ENCODE measurements at regions not wholly inside any gene's neighbourhood (a gene's known extent, or its start where the extent isn't known, plus 50 kb on each side); places are given as distances from the start of the nearest gene placed in this dataset.

DNA sequence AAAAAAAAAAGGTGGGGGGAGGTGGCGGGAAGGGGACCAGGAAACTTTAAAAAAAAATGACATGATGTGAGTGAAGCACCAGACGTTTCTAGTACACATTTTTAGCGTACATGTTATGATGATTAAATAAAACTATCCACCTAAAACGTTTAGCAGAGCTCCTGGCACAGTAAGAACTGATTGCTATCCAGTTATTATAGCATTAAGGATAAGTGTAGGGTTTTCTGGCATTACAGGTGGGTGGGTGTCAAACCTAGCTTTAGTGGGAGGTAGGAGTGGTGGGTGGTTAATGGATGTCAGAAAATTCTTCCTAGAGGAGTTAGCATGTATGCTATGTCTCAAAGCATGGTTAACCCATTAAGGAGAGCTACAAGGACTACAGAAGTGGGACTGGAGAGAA lies 2329.5 kb downstream of the MAT2B start (continued):
- TF ChIP-seq SRF (IDR thresholded peaks at IDR 0.05; ENCODE audit: low read depth in 2 of 2, low read length in 2 of 2) = no peak
- TF ChIP-seq CBFB (IDR thresholded peaks at IDR 0.05; ENCODE audit: low read depth) = no peak
- TF ChIP-seq, protein P1, sequence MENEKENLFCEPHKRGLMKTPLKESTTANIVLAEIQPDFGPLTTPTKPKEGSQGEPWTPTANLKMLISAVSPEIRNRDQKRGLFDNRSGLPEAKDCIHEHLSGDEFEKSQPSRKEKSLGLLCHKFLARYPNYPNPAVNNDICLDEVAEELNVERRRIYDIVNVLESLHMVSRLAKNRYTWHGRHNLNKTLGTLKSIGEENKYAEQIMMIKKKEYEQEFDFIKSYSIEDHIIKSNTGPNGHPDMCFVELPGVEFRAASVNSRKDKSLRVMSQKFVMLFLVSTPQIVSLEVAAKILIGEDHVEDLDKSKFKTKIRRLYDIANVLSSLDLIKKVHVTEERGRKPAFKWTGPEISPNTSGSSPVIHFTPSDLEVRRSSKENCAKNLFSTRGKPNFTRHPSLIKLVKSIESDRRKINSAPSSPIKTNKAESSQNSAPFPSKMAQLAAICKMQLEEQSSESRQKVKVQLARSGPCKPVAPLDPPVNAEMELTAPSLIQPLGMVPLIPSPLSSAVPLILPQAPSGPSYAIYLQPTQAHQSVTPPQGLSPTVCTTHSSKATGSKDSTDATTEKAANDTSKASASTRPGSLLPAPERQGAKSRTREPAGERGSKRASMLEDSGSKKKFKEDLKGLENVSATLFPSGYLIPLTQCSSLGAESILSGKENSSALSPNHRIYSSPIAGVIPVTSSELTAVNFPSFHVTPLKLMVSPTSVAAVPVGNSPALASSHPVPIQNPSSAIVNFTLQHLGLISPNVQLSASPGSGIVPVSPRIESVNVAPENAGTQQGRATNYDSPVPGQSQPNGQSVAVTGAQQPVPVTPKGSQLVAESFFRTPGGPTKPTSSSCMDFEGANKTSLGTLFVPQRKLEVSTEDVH (IDR thresholded peaks at IDR 0.05; ENCODE audit: low read depth, partially characterized antibody) = no peak
- TF ChIP-seq SUPT20H (IDR thresholded peaks at IDR 0.05; ENCODE audit: borderline replicate concordance, control insufficient read depth, low read depth, low read length) = no peak
- no peak for TF ChIP-seq BCL11A (IDR thresholded peaks at IDR 0.05; ENCODE audit: low read depth, low read length)

DNA sequence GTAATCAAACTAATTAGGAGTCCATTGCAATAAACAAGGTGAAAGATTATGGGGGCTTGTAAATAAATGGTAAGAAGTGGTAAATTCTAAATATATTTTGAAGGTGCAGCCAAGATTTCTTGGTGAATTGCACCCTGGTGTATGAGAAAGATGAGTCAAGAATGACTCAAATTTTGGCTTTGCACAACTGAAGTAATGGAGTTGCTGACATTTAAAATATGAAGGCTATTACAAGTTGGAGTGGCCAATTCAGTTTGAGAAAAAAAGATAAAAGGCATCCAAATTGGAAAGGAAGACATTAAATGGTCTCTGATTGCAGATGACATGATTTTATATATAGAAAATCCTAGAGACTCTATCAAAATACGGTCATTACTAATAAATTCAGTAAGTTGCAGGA lies 2330.6 kb downstream of the MAT2B start:
- no peak for TF ChIP-seq CHD4 (IDR thresholded peaks at IDR 0.05)
- no peak for TF ChIP-seq ZNF384 (IDR thresholded peaks at IDR 0.05; ENCODE audit: borderline replicate concordance, low read depth, low read length)
- TF ChIP-seq, protein P2, sequence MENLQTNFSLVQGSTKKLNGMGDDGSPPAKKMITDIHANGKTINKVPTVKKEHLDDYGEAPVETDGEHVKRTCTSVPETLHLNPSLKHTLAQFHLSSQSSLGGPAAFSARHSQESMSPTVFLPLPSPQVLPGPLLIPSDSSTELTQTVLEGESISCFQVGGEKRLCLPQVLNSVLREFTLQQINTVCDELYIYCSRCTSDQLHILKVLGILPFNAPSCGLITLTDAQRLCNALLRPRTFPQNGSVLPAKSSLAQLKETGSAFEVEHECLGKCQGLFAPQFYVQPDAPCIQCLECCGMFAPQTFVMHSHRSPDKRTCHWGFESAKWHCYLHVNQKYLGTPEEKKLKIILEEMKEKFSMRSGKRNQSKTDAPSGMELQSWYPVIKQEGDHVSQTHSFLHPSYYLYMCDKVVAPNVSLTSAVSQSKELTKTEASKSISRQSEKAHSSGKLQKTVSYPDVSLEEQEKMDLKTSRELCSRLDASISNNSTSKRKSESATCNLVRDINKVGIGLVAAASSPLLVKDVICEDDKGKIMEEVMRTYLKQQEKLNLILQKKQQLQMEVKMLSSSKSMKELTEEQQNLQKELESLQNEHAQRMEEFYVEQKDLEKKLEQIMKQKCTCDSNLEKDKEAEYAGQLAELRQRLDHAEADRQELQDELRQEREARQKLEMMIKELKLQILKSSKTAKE (IDR thresholded peaks at IDR 0.05; ENCODE audit: low read depth, poor library complexity, severe bottlenecking) = no peak

More for the DNA sequence above, 2330.6 kb downstream of the MAT2B start:
- Histone ChIP-seq H3K4me1 (ENCODE audit: control insufficient read depth, insufficient read depth, low read length) (no peaks in the 10 kb centered on the region), H3K4me3 (no peak overlapping the region), H4K20me1 (ENCODE audit: control insufficient read depth, insufficient read depth) (no peaks in the 10 kb centered on the region), H3K27me3 (replicated peaks in 1 of 2; ENCODE audit: control insufficient read depth in 2 of 2, insufficient read depth in 2 of 2, low read length in 1 of 2) (no peaks in the 10 kb centered on the region), H2AFZ (ENCODE audit: control insufficient read depth, low read depth, low read length) (no peak overlapping the region), H3K9ac (ENCODE audit: control insufficient read depth, insufficient read depth, low read length) (no peak overlapping the region), H3K9me3 (replicated peaks; ENCODE audit: control insufficient read depth, insufficient read depth, low read length) (no peaks in the 10 kb centered on the region), H3K4me2 (ENCODE audit: control insufficient read depth, insufficient read depth) (no peak overlapping the region), H3K36me3 (ENCODE audit: control insufficient read depth in 2 of 2, insufficient read depth in 2 of 2, low read length in 1 of 2) (no peaks in the 10 kb centered on the region), H3K27ac (ENCODE audit: control insufficient read depth, insufficient read depth) (no peak overlapping the region), H3K79me2 (ENCODE audit: control insufficient read depth, insufficient read depth, low read length) (no peaks in the 10 kb centered on the region)
- WGBS (ENCODE audit: insufficient coverage, insufficient replicate concordance, low lambda C conversion rate, missing lambda C conversion rate) = 0% methylated on average over 1 of the region's 1 CpG
- intact Hi-C loops (cut with micrococcal nuclease; ENCODE audit: unreplicated experiment) (no loop called here), in situ Hi-C loops (cut with MboI) (no loop called here)
- no TSS peak for BruUV-seq (replicated peaks)
- ChIA-PET POLR2A (no interaction called here), RAD21 (ENCODE audit: unreplicated experiment) (no interaction called here), SMC1A (ENCODE audit: uncharacterized antibody, unreplicated experiment) (no interaction called here), CTCF (no interaction called here)
- FAIRE-seq (no peak), DNase-seq (ENCODE audit: low read depth, low spot score) (no peak), ATAC-seq (no peak)

Measured in GM12878 (cell line).